Mesenchymal stem cell (in vitro differentiated cells and primary cell): ENCODE measurements at regions not wholly inside any gene's neighbourhood (a gene's known extent, or its start where the extent isn't known, plus 50 kb on each side); places are given as distances from the start of the nearest gene placed in this dataset.
A peak's percentile ranks its signal among the peaks of the same experiment; 100 is the strongest.

Experiments used
- DNase-seq: peaks from one replicate; pipeline ENCODE4 v3.0.0-alpha.2; 2013
- H2AFZ ChIP-seq: one replicate; pipeline ENCODE4 v1.6.1; 2013; ENCODE audit warnings: low read depth, mild to moderate bottlenecking, control low read depth, inconsistent platforms, low read length, moderate library complexity
- H2AK5ac ChIP-seq: 2 replicates; pipeline ENCODE4 v1.6.1; 2013; ENCODE audit warnings: low read length, moderate library complexity, mild to moderate bottlenecking, inconsistent platforms; ENCODE audit not compliant: severe bottlenecking
- H2BK120ac ChIP-seq: one replicate; pipeline ENCODE4 v1.6.1; 2013; ENCODE audit warnings: low read depth, mild to moderate bottlenecking, inconsistent platforms, low read length, moderate library complexity
- H2BK12ac ChIP-seq, 2 experiments: one replicate each; pipeline ENCODE4 v1.6.1; 2013; ENCODE audit warnings: inconsistent platforms in 2 of 2, low read length in 2 of 2, mild to moderate bottlenecking in 2 of 2, moderate library complexity in 2 of 2, control low read depth in 1 of 2
- H2BK15ac ChIP-seq: one replicate; pipeline ENCODE4 v1.6.1; 2013; ENCODE audit warnings: mild to moderate bottlenecking, low read depth, inconsistent platforms; ENCODE audit not compliant: poor library complexity, severe bottlenecking
- H2BK5ac ChIP-seq: 2 replicates; pipeline ENCODE4 v1.6.1; 2013; ENCODE audit warnings: low read depth, mild to moderate bottlenecking, low read length, control low read depth, inconsistent platforms; ENCODE audit not compliant: poor library complexity, severe bottlenecking
- H3K14ac ChIP-seq, 2 experiments: one replicate each; pipeline ENCODE4 v1.6.1; 2013; ENCODE audit warnings: inconsistent platforms in 2 of 2, low read length in 2 of 2, control low read depth in 1 of 2, mild to moderate bottlenecking in 1 of 2, moderate library complexity in 1 of 2
- H3K18ac ChIP-seq, 2 experiments: one replicate each; pipeline ENCODE4 v1.6.1; 2013; ENCODE audit warnings: inconsistent platforms in 2 of 2, low read length in 2 of 2, control low read depth in 1 of 2, low read depth in 1 of 2, mild to moderate bottlenecking in 1 of 2
- H3K23ac ChIP-seq, 2 experiments: one replicate each; pipeline ENCODE4 v1.6.1; 2013; ENCODE audit warnings: inconsistent platforms in 2 of 2, low read length in 2 of 2, mild to moderate bottlenecking in 2 of 2, moderate library complexity in 2 of 2, control low read depth in 1 of 2
- H3K27ac ChIP-seq: 2 replicates; pipeline ENCODE4 v1.5.1; 2013; ENCODE audit warnings: mild to moderate bottlenecking, moderate library complexity, low read length, control low read depth, inconsistent platforms; ENCODE audit not compliant: poor library complexity, severe bottlenecking
- H3K27me3 ChIP-seq, 2 experiments: 2 replicates each; pipeline versions ENCODE4 v1.6.1 to v1.7.0; 2013; ENCODE audit warnings: low read length in 2 of 2, mild to moderate bottlenecking in 2 of 2, moderate library complexity in 2 of 2, control low read depth in 1 of 2, inconsistent platforms in 1 of 2; ENCODE audit not compliant: control insufficient read depth in 1 of 2, insufficient read depth in 1 of 2
- H3K36me3 ChIP-seq, 2 experiments: 2 replicates each; pipeline versions ENCODE4 v1.6.1 to v1.7.0; 2013; ENCODE audit warnings: low read length in 2 of 2, control low read depth in 1 of 2, inconsistent platforms in 1 of 2, low read depth in 1 of 2, mild to moderate bottlenecking in 1 of 2; ENCODE audit not compliant: insufficient read depth in 2 of 2, control insufficient read depth in 1 of 2
- H3K4ac ChIP-seq, 2 experiments: one replicate each; pipeline ENCODE4 v1.6.1; 2013; ENCODE audit warnings: inconsistent platforms in 2 of 2, low read length in 2 of 2, mild to moderate bottlenecking in 2 of 2, moderate library complexity in 2 of 2, control low read depth in 1 of 2, low read depth in 1 of 2
- H3K4me1 ChIP-seq: 2 replicates; pipeline ENCODE4 v1.6.1; 2013; ENCODE audit warnings: low read depth, low read length, control low read depth; ENCODE audit not compliant: control insufficient read depth, insufficient read depth
- H3K4me2 ChIP-seq: 2 replicates; pipeline ENCODE4 v1.6.1; 2013; ENCODE audit warnings: low read length, mild to moderate bottlenecking, inconsistent platforms; ENCODE audit not compliant: poor library complexity, severe bottlenecking
- H3K4me3 ChIP-seq, 2 experiments: 2 replicates each; pipeline versions ENCODE4 v1.5.1 to v1.7.0; 2013; ENCODE audit warnings: low read length in 2 of 2, mild to moderate bottlenecking in 2 of 2, control low read depth in 1 of 2, low read depth in 1 of 2; ENCODE audit not compliant: insufficient read depth in 1 of 2
- H3K79me1 ChIP-seq: replicated peaks from 2 replicates; pipeline ENCODE4 v1.6.1; 2013; ENCODE audit warnings: mild to moderate bottlenecking, control low read depth, low read length, inconsistent platforms; ENCODE audit not compliant: poor library complexity, severe bottlenecking
- H3K9ac ChIP-seq: 2 replicates; pipeline ENCODE4 v1.7.0; 2013; ENCODE audit warnings: mild to moderate bottlenecking, low read length, moderate library complexity
- H3K9me3 ChIP-seq: 2 replicates; pipeline ENCODE4 v1.7.0; 2013; ENCODE audit warnings: mild to moderate bottlenecking, low read length; ENCODE audit not compliant: control insufficient read depth
- H4K8ac ChIP-seq: one replicate; pipeline ENCODE4 v1.6.1; 2013; ENCODE audit warnings: inconsistent platforms, mild to moderate bottlenecking, low read length, moderate library complexity
- H4K91ac ChIP-seq: one replicate; pipeline ENCODE4 v1.6.1; 2013; ENCODE audit warnings: mild to moderate bottlenecking, low read length, inconsistent platforms
- WGBS: methylation state at CpG from one replicate; pipeline ENCODE4 v1.1.7; 2013; ENCODE audit warnings: mixed read lengths; 5-methylcytosine and 5-hydroxymethylcytosine counted together

GRCh38 chr4:53821179-53821851 lies 230.0 kb upstream of the LNX1 start:
- DNase-seq, result no peak
- Histone ChIP-seq H2BK5ac (no peak overlapping the region), H3K9me3 (no peaks in the 10 kb centered on the region), H3K4me1 (peaks cover 5% of the 10 kb centered on the region), H2BK12ac (peak overlapping the region in 1 of 2 experiments; percentile 42), H4K8ac (peak overlapping the region; percentile 85), H3K36me3 (no peaks in the 10 kb centered on the region), H3K4ac (peak overlapping the region in 1 of 2 experiments; percentile 64), H2AK5ac (no peak overlapping the region), H3K4me3 (no peak overlapping the region), H3K4me2 (no peak overlapping the region), H3K27me3 (no peaks in the 10 kb centered on the region), H3K14ac (no peak overlapping the region), H3K9ac (no peak overlapping the region), H2BK15ac (no peak overlapping the region), H3K27ac (no peak overlapping the region), H2BK120ac (peak overlapping the region; percentile 73), H3K18ac (peak overlapping the region in 1 of 2 experiments; percentile 29), H4K91ac (no peak overlapping the region), H2AFZ (no peak overlapping the region), H3K79me1 (no peaks in the 10 kb centered on the region), H3K23ac (no peak overlapping the region)
- 56% methylated on average over 6 of the region's 8 CpGs for WGBS

DNA sequence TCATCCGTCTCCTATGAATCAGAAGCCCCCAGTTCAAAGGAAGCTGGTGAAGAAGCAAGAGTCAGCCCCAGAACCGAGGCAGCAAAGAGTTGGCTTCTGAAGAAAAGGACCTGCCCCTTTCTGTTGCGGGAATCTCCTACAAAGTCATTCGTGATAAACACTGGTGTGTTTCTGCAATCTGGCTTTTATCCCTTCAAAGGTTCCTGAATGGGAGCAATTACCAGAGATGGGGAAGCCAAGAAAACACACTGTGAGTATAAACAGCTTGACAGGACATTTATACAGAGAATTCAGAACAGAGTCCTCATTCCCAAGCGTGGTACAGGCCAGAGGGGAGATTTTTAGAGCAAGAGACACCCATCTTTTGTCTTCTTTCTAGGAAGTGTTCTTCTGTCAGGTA lies 226.8 kb upstream of the LNX1 start:
- no peak overlapping the region for H2AFZ ChIP-seq
- H3K36me3 ChIP-seq, result no peaks in the 10 kb centered on the region
- H2BK5ac ChIP-seq, result no peak overlapping the region
- H3K4me3 ChIP-seq, result no peak overlapping the region
- no peak overlapping the region for H2BK15ac ChIP-seq
- peak overlapping the region; percentile 26 to 61 for H3K18ac ChIP-seq
- no peaks in the 10 kb centered on the region for H3K79me1 ChIP-seq
- WGBS, result 26% methylated on average over 5 of the region's 5 CpGs
- H3K27ac ChIP-seq, result no peak overlapping the region
- no peak overlapping the region for H3K9ac ChIP-seq
- H3K23ac ChIP-seq, result no peak overlapping the region
- H3K4me2 ChIP-seq, result no peak overlapping the region
- H3K4me1 ChIP-seq, result peaks cover 7% of the 10 kb centered on the region
- no peak overlapping the region for H4K8ac ChIP-seq
- no peak overlapping the region for H2AK5ac ChIP-seq
- no peak overlapping the region for H4K91ac ChIP-seq
- H3K14ac ChIP-seq, result no peak overlapping the region
- no peaks in the 10 kb centered on the region for H3K9me3 ChIP-seq
- peak; percentile 74 for DNase-seq
- H2BK12ac ChIP-seq, result peak overlapping the region; percentile 31 to 51
- peak overlapping the region; percentile 77 for H2BK120ac ChIP-seq
- no peak overlapping the region for H3K4ac ChIP-seq
- no peaks in the 10 kb centered on the region for H3K27me3 ChIP-seq

DNA sequence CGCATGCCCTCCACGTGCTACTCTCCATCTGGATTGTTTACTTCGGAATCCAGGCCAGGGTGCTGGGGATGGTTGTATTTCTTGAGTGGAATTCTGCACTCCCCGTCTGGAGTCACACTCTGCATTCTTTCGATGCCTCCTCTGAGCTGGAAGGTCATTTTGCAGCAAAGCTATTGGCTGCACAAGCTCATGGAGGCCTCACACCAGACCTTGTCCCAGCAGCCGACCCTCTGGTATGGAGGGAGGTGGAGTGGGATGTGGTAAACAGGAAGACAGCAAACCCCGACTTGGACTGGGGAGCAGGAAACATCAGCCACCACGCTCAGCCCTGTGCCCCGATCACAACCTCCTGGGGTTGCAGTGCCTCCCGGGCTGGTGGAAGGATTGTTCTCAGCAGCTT lies 225.3 kb upstream of the LNX1 start:
- Histone ChIP-seq H3K23ac (no peak overlapping the region), H2AK5ac (no peak overlapping the region), H3K18ac (peak overlapping the region; percentile 80 to 85), H3K14ac (peak overlapping the region in 1 of 2 experiments; percentile 76), H3K4ac (peak overlapping the region in 1 of 2 experiments; percentile 61), H4K91ac (peak overlapping the region; percentile 95), H3K4me1 (peaks cover 7% of the 10 kb centered on the region), H3K27ac (no peak overlapping the region), H3K9ac (no peak overlapping the region), H2BK12ac (peak overlapping the region; percentile 88 to 94), H3K9me3 (no peaks in the 10 kb centered on the region), H3K79me1 (no peaks in the 10 kb centered on the region), H2AFZ (peak overlapping the region; percentile 37), H3K4me3 (peak overlapping the region in 1 of 2 experiments; percentile 14), H2BK15ac (peak overlapping the region; percentile 7), H2BK5ac (no peak overlapping the region), H4K8ac (peak overlapping the region; percentile 84), H3K36me3 (no peaks in the 10 kb centered on the region), H3K4me2 (no peak overlapping the region), H2BK120ac (peak overlapping the region; percentile 27), H3K27me3 (no peaks in the 10 kb centered on the region)
- DNase-seq, result peak; percentile 43
- 45% methylated on average over 9 of the region's 10 CpGs for WGBS

- Histone ChIP-seq H3K9me3 (no peaks in the 10 kb centered on the region), H2BK15ac (peak overlapping the region; percentile 68), H3K23ac (no peak overlapping the region), H3K36me3 (no peaks in the 10 kb centered on the region), H3K14ac (no peak overlapping the region), H4K8ac (peak overlapping the region; percentile 75), H3K9ac (no peak overlapping the region), H2BK120ac (no peak overlapping the region), H3K27me3 (no peaks in the 10 kb centered on the region), H3K18ac (peak overlapping the region; percentile 5 to 90), H3K79me1 (no peaks in the 10 kb centered on the region), H3K4me1 (peaks cover 7% of the 10 kb centered on the region), H2BK12ac (peak overlapping the region; percentile 75 to 96), H2AFZ (no peak overlapping the region), H2BK5ac (no peak overlapping the region), H3K4ac (peak overlapping the region in 1 of 2 experiments; percentile 40), H4K91ac (peak overlapping the region; percentile 86), H2AK5ac (no peak overlapping the region), H3K4me2 (no peak overlapping the region), H3K27ac (no peak overlapping the region), H3K4me3 (peak overlapping the region in 1 of 2 experiments; percentile 1)
- DNase-seq, result no peak
- 77% methylated on average over 3 of the region's 3 CpGs for WGBS
Measured at GRCh38 chr4:53815281-53815680, 224.0 kb upstream of the LNX1 start.
